HG03045 (cell line): ENCODE measurements at regions not wholly inside any gene's neighbourhood (a gene's known extent, or its start where the extent isn't known, plus 50 kb on each side); places are given as distances from the start of the nearest gene placed in this dataset.
A peak's percentile ranks its signal among the peaks of the same experiment; 100 is the strongest.
"Not testable (repeated sequence)": the region's sequence is repeated elsewhere in the genome, so short reads cannot be mapped to it uniquely, and the experiment has no call there.

ENCODE experiments used
- ATAC-seq: cut with Tn5 transposase; IDR thresholded peaks from one replicate; pipeline ENCODE4 v1.9.1; 2021; ENCODE audit warnings: mild to moderate bottlenecking, moderate library complexity; ENCODE audit not compliant: unreplicated experiment

DNA sequence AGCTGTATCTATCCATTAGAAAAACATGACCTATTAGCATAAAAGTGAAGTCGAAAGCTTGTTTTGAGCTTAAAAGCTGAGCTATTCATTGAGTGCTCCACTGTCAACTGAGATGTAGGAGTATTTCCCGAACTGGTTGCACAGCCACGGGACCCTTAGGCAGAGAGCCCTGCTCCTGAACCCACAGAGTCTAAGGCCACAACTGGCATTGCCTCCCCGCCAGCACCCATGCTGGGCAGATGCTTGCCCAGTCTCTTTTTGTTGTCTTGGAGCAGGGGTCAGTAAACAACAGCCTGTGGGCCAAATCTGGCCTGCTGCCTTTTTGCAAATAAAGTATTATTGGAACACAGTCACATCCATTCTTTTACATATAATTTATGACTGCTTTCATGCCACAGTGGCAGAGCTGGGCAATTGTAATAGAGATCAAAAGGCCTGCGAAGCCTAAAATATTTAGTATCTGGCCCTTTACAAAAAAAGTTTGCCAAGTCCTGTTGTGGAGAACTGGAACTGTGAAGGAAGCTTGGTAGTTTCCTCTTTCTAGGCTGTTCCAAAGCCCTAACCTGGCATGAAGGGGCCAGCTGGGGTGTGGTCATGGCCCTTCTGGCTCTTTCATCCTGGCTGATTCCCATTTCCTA is 58.4 kb upstream of the WAPL start:
- ATAC-seq, result no peak

DNA sequence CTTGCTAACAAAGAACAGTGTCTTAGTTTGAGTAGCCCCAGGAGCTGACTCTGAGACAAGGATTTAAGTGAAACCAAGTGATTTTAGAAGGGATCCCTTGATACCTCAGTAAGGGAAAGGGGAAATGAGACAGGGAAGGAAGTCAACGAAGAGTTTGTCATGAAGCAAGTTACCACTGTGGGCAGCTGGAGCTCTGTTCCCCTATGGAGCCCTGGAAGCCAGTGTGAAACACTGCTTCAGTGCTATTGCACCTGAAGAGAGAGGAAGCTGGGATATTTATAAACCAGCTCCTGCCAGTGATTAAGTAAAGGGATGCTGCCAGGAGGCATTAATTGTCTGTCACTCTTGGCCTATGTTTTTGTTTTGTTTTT is 58.9 kb upstream of the WAPL start:
- ATAC-seq, result no peak

DNA sequence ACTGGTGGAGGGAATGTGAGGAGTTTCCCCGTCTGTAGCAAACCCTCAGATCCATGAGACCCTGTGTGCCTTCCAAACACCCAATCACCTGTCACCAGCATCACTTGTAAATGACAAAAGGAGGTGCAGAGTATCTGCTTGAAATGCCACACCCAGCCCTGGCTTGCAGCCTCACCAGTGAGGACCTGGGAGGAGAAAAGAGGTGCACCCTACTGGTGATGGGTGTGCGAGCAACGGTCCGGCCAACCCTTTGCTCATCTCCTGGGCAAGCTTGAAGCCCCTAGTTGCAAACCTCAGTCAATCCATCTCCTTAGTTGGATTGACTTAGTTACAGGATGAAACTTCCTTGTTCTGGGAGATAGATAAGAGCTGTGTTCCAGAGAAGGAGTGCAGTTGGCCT is 62.4 kb upstream of the WAPL start:
- ATAC-seq, result no peak

DNA sequence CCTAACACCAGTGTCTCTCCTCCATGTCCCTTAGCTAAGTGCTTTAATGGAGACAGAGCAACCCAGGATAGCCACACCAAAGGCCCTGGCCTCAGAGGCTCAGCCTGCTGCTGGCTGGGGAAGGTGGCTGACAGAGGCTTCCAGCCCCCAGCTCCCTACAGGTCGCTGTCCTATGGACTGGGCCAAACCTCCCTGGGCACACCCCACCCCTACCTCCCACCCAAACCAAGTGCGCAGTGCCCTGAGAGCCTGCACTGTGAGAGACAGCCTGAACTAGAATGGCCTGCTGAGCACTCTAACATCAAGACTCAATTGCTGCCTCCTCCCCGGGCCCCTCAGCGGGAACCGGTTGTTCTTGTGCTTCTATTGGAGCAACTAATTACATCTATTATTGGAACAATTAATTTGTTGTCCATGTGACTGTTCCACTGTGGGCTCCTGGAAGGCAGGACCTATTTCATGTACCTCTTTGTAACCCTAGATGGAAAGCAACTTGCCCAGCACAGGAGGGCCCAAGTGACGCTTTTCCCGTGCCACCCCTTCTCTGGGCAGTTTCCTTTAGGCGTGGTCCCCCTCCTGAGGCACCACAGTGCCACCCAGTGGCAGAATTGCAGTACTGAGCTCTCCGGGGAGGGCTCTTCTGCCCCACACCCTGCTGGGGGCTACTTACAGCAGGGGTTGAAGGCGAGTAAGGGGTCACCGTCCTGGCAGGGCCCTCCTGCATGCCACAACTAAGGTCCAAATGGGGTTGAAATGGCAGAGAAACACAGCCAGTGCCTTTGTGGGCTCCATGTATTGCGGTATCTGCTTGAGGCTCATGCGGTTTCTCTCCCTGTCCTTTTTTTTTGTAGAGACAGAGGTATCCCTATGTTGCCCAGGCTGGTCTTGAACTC is 63.7 kb upstream of the WAPL start:
- ATAC-seq, result peak; percentile 90

DNA sequence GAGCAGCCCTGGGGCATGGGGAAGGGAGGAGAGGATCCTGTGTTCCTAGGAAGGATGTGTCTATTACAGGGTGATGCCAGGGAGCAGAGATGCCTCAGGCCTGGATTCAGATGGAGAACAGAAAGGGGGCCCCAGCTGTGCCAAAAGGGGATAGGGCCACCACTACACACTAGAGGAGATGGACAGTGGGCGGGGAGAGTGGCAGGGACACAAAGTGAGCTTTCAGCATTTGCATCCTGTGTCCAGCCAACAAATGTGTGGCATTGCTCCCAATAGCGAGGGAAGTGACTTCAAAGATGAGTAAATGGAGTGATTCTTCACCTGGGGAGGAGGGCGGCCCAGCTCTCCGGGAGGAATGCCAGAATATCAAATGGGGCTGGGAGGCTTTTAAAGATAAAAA is 64.9 kb upstream of the WAPL start:
- ATAC-seq, result no peak

DNA sequence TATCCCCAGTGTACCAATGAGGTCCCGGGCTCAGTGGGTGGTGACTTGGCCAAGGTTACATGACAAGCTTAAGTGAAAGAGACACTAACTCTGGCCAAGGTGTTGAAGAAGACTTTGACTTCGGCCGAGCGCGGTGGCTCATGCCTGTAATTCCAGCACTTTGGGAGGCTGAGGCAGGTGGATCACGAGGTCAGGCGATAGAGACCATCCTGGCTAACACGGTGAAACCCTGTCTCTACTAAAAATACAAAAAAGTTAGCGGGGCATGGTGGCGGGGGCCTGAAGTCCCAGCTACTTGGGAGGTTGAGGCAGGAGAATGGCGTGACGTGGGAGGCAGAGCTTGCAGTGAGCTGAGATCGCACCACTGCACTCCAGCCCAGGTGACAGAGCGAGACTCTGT is 65.6 kb upstream of the OPN4 start:
- ATAC-seq, result not testable (repeated sequence)

DNA sequence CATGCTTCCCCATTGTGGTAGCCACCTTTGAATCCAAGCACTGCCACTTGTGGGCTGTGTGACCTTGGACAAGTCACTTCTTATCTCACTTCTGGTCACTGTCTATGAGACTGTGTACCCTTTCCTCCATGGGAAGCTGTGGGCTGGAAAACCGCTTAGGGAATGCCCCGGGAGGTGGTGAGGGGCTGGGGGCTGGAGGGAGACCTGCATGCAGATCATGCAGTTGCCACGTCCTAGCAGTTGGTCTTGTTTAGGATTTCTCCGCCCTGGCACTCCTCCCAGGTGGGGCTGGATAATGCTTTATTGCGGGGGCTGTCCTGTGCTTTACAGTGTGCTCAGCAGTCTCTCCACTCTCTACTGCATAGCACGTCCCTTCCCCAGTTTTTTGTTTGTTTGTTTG is 62.9 kb upstream of the OPN4 start:
- ATAC-seq, result no peak

DNA sequence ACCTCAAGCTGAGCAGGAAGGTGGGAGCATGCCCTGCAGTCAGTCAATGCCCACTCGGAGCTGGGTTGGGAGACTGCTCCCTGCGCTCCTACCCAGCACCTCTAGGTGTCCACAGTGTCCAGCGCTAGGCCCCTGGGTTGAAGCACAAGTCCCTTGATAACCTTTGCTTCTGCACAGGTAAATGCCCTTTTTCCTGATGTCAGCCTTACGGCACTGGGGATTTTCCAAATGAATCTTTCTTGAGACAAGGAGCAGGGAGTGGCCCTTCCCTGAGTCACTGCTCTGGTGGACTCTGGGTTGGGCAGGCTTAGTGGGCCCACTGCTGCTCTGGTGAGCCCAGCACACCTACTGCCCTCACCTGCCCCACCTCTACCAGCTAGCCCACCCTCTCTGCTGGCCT is 61.9 kb upstream of the OPN4 start:
- ATAC-seq, result no peak

DNA sequence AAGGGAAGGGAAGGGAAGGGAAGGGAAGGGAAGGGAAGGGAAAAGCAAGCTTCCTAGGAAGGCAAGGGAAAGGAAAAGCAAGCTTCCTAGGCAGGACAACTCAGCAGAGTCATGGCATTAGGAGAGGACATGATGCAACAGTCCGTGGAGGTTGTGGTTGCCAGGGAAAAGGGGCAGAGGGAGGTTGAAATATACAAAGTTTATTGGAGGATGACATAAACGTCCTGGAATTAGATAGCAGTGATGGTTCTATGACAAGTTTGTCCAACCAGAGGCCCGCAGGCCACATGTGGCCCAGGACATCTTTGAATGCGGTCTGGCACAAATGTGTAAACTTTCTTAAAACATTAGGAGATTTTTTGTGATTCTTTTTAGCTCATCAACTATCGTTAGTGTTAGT is 59.8 kb upstream of the OPN4 start:
- no peak for ATAC-seq

DNA sequence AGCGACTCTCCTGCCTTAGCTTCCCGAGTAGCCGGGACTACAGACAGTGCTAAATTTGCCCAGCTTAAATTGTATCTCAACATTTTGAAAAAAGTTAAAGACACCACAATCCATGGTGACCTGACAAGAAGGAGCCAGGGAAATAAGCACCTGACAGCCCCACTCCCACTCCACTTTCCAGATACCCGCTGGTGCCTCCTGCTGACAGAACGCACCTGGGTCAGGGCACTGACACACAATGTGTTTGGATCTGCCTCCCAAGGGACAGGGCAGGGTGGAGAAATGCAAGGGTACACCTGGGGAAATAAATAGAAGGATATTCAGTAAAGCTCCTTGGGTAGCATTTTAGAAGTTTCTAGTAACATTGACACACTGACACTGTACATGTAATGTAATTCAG is 58.9 kb upstream of the OPN4 start:
- no peak for ATAC-seq

DNA sequence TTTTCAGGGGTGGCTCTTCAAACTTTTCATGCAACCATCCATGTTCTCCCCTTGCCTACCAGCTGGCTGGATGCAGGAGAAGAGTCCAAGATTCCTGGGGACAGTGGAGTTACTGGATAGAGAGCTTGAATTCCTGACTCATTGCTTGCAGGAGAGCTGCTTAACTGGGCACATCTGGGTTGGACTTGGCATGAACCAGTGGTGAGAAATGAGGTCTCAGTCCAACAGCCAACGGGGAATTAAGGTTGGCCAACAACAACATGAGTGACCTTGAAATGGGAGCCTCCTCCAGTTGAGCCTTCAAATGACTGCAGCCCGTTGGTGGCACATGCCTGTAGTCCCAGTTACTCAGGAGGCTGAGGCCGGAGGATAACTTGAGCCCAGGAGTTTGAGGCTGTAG is 58.1 kb upstream of the OPN4 start:
- no peak for ATAC-seq

DNA sequence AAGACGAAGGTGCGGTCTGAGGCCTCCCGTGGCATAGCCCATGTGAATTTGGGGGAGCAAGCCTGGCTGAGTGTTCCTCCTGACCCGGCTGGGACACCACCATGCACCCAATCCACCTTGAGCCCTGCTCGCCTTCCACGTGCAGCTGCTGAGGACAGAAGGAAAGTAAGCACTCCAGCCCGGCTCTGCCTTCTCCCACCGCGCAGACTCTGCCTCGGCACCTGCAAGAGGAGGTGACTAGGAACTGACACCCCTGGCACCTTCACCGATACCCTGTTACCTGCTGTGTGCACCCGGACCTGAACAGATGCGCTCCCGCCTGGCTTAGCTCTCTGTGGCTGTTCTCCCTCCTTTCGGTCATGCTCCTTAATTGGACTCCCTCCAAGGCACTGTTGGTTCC is 57.0 kb upstream of the OPN4 start:
- ATAC-seq, result no peak

DNA sequence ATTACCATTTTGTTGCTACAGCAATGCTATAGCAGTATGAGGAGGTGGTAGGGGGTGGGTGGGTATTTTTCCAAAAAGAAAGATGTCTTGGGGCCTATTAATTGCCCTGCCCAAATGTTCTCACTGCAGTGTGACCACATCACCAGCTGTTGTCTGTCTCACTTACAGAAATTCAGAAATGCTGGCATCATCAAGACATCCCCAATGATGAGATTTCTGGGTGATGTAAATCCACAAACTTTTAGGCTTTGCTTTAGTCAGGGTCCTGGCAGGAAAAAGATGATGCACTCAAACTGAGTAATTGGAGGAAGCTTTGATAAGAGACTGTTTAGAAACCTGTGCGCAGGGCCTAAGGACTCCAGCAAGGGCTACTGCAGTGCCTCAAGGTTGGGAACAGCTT is 56.2 kb upstream of the OPN4 start:
- no peak for ATAC-seq

DNA sequence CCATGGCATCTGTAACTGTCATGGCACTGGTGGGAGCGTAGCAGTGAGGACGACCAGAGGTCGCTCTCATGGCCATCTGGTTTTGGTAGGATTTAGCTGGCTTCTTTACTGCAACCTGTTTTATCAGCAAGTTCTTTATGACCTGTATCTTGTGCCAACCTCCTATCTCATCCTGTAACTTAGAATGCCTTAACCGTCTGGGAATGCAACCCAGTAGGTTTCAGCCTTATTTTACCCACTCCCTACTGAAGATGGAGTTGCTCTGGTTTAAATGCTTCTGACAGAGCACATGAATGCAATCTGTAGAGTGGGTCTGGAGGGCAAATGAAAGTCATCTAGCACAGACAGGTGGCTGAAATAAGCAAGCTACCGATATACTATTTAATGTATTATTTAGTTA is 55.3 kb upstream of the OPN4 start:
- ATAC-seq, result no peak

DNA sequence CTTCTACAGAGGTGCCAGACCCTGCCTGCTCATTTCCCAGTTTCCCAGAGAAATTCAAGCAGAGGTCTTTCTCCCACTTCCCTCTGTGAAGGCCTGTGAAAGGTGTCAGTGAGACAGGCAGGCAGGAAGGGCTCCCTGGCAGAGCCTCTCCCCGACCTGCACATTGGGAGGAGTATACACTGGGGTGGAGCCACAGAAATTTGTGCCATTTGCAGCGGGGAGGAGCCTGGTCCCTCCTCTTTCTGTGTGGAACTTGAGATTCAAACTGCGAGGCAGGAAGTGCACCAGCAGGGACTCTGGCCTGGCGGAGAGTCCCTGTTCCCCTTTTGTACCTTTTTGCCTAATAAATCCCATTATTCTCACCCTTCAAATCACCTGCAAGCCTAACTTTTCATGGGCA is 54.6 kb upstream of the OPN4 start:
- no peak for ATAC-seq

DNA sequence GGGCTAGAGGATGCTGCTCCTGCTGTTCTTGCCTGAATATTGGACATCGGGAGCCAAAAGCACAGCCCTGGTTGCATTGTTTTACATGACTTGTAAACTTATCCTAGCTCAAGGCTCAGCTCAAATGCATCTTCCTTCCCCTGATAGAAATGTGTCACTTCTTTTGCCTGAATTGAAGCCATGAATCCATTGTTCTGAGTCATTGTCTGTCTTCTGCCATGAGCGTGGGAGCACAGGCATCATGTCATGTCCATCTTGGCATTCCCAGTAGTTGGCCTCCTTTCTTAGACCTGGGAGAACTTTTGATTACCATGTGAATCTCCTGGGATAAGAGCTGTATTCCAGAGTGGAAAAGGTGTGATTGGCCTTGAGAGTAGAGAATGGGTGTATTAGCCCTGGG is 54.1 kb upstream of the OPN4 start:
- no peak for ATAC-seq

DNA sequence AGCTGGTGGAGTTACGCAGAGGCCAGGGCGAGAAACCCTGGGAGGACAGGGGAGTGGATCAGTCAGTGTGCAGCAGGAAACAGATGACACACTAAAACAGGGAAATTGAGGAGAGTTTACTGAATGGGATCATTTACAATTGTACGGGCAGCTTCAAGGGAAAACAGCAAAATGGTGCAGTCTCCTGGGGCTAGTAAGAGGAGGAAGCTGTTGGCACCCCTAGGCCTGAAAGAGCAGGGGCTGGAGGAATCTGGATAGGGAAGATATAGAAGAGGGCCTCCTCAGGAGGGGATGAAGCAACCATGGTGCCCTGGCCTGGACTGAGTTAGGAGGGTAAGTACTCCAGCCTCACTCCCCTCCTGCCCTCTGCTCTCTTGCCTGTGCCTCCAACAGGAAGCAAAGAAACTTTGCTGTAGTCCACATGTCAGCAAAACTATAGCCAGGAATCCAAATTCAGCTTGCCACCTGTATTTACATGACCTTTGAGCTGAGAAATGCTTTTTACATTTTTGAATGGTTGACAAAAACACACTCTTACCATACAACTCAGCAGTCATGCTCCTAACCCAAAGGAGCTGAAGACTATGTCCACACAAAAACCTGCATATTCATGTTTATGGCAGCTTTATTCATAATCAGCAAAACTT is 52.3 kb upstream of the OPN4 start:
- no peak for ATAC-seq

DNA sequence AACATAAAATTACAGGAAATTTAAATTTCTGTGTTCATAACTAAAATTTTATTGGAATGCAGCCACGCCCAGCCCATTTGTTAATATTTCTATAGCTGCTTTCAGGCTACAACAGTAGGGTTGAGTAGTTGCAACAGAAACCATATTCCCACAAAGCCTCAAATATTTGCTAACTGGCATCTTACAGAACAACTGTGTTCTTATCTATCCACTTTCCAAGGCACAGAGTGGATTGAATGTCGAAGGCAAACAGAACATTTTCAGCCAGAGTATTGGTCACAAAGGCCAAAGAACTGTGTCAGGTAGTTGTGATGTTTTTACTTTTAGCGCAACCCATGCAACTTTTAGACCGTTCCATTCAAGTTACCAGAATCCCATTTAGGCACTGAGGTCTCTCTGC is 51.1 kb upstream of the OPN4 start:
- ATAC-seq, result no peak
